RWPE2 (cell line): ENCODE measurements at regions not wholly inside any gene's neighbourhood (a gene's known extent, or its start where the extent isn't known, plus 50 kb on each side); places are given as distances from the start of the nearest gene placed in this dataset.

Experiments
- ATAC-seq: fragments of 200-7000 bp; cut with Tn5 transposase; 3 replicates; pipeline ENCODE4 v1.9.1; 2021; ENCODE audit warnings: low read depth
- DNase-seq: peaks from one replicate; pipeline ENCODE4 v3.0.0-alpha.2; 2020; ENCODE audit warnings: low spot score
- H3K27ac ChIP-seq: fragments of 450-650 bp; 2 replicates; pipeline ENCODE4 v1.5.1; 2017; ENCODE audit warnings: mild to moderate bottlenecking; ENCODE audit not compliant: poor library complexity, severe bottlenecking
- H3K27me3 ChIP-seq: fragments of 250-450 bp; sonication (Bioruptor Pico); 2 replicates; pipeline ENCODE4 v1.5.1; 2021; ENCODE audit warnings: mild to moderate bottlenecking, moderate library complexity; ENCODE audit not compliant: insufficient read depth, poor library complexity, severe bottlenecking
- H3K36me3 ChIP-seq: fragments of 250-450 bp; sonication (Bioruptor Pico); 2 replicates; pipeline ENCODE4 v1.5.1; 2020; ENCODE audit warnings: low read depth, mild to moderate bottlenecking, moderate library complexity
- H3K4me1 ChIP-seq: fragments of 250-450 bp; sonication (Bioruptor Pico); 2 replicates; pipeline ENCODE4 v1.5.1; 2021; ENCODE audit warnings: mild to moderate bottlenecking, moderate library complexity; ENCODE audit not compliant: insufficient read depth, poor library complexity, severe bottlenecking
- H3K4me3 ChIP-seq: fragments of 250-450 bp; sonication (Bioruptor Pico); 2 replicates; pipeline ENCODE4 v1.5.1; 2021; ENCODE audit warnings: mild to moderate bottlenecking, moderate library complexity; ENCODE audit not compliant: severe bottlenecking
- H3K9me3 ChIP-seq: fragments of 250-450 bp; sonication (Bioruptor Pico); 2 replicates; pipeline ENCODE4 v1.5.1; 2021; ENCODE audit warnings: mild to moderate bottlenecking, moderate library complexity; ENCODE audit not compliant: severe bottlenecking
- CTCF ChIP-seq: fragments of 450-650 bp; IDR thresholded peaks from one replicate; pipeline ENCODE4 v1.5.1; 2017; ENCODE audit warnings: mild to moderate bottlenecking, moderate library complexity; ENCODE audit not compliant: poor library complexity, severe bottlenecking

- no peaks in the 10 kb centered on the region for H3K4me1 ChIP-seq
- H3K36me3 ChIP-seq: no peaks in the 10 kb centered on the region
- H3K27me3 ChIP-seq: no peaks in the 10 kb centered on the region
- H3K9me3 ChIP-seq: no peaks in the 10 kb centered on the region
- H3K27ac ChIP-seq: no peak overlapping the region
- DNase-seq (no peak), ATAC-seq (no peak)
- no peak for TF ChIP-seq CTCF
- H3K4me3 ChIP-seq: no peak overlapping the region
Measured at GRCh38 chr3:147645761-147646160, 236.6 kb downstream of the ZIC1 start.

- DNase-seq: no peak
- TF ChIP-seq CTCF: no peak
- Histone ChIP-seq H3K27me3 (no peaks in the 10 kb centered on the region), H3K36me3 (no peaks in the 10 kb centered on the region), H3K9me3 (no peaks in the 10 kb centered on the region), H3K4me1 (no peaks in the 10 kb centered on the region), H3K27ac (no peak overlapping the region), H3K4me3 (no peak overlapping the region)
- no peak for ATAC-seq
Measured at GRCh38 chr3:147649475-147649874, 240.3 kb downstream of the ZIC1 start.

- no peak overlapping the region for H3K27ac ChIP-seq
- TF ChIP-seq CTCF: no peak
- no peak overlapping the region for H3K4me3 ChIP-seq
- no peaks in the 10 kb centered on the region for H3K9me3 ChIP-seq
- H3K27me3 ChIP-seq: no peaks in the 10 kb centered on the region
- ATAC-seq (no peak), DNase-seq (no peak)
- H3K36me3 ChIP-seq: no peaks in the 10 kb centered on the region
- H3K4me1 ChIP-seq: no peaks in the 10 kb centered on the region
Measured at GRCh38 chr3:147651107-147651778, 242.1 kb downstream of the ZIC1 start.

DNA sequence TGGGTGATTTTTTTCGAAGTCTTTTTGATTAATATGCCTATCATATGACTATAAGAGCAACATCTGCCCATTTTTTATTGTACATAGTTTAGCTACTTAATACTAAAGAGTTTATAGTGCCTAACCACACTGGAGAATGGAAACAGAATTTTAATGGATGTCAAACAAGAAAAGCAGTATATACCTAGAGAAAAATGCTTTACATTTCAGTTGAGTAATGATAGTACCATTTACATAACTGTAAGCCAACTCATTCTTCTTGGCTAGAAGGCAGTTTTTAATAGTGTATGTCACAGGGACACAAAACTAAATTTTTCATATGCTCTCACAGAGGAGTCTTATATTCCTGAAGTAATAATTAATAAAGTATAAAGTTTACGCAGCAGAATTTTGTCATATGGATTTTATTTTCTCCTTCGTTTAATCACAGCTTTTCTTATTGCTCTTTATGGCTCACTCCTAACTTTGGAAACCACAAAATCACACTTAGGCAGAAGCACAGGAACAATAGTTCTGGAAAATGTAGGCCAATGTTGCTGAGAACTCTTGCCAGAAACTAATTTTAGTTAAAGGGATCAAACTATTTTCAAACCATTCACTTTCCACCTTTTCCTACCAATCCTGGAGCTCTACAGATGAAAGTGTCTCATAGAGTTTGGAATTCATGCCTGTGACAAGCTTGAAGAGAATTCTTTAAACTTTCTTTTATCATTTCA, 243.6 kb downstream of the ZIC1 start:
- ATAC-seq: no peak
- H3K27ac ChIP-seq: no peak overlapping the region
- no peaks in the 10 kb centered on the region for H3K36me3 ChIP-seq
- TF ChIP-seq CTCF: no peak
- no peak for DNase-seq
- no peak overlapping the region for H3K4me3 ChIP-seq
- no peaks in the 10 kb centered on the region for H3K27me3 ChIP-seq
- no peaks in the 10 kb centered on the region for H3K9me3 ChIP-seq
- H3K4me1 ChIP-seq: no peaks in the 10 kb centered on the region

DNA sequence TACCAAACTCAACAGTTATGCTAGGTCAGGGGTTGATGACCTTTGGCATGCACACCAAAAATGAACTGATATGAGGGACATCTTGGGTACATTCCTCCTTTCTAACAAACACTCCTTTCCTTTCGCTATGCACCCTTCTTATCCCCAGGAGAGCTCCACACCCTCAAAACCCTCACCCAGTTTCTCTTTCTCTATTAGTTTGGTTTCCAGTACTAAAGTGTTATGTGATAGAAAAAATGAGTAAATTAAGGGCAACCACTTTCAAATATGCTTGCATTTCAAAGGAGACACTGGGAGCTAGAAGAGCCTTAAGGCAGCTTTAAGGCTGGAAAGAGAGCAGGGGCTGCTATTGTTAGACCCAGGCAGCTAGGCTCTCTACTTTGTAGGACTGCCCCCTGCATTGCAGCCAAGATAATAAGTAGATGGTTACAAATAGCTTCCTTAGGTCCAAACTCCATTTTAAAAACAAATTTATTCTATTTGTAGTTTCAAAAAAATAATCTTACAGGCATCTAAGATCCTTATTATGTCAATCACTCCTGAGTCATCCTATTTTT, 244.3 kb downstream of the ZIC1 start:
- H3K4me3 ChIP-seq: no peak overlapping the region
- no peaks in the 10 kb centered on the region for H3K36me3 ChIP-seq
- no peaks in the 10 kb centered on the region for H3K27me3 ChIP-seq
- TF ChIP-seq CTCF: no peak
- no peaks in the 10 kb centered on the region for H3K9me3 ChIP-seq
- H3K27ac ChIP-seq: no peak overlapping the region
- ATAC-seq (no peak), DNase-seq (no peak)
- no peaks in the 10 kb centered on the region for H3K4me1 ChIP-seq
